ENCODE measurements at regions not wholly inside any gene's neighbourhood (a gene's known extent, or its start where the extent isn't known, plus 50 kb on each side); places are given as distances from the start of the nearest gene placed in this dataset.

- TF ChIP-seq EP300 (IDR thresholded peaks at IDR 0.05; ENCODE audit: borderline replicate concordance in 1 of 2, low read depth in 1 of 2, low read length in 1 of 2) = no peak
- TF ChIP-seq GABPA (IDR thresholded peaks at IDR 0.05; ENCODE audit: low read depth) = no peak
- no peak for TF ChIP-seq USF2 (IDR thresholded peaks at IDR 0.05; ENCODE audit: borderline replicate concordance, low read depth, low read length)
- no peak for TF ChIP-seq POLR2AphosphoS5 (IDR thresholded peaks at IDR 0.05; ENCODE audit: low read depth, low read length)
- no peak for TF ChIP-seq TAF1 (IDR thresholded peaks at IDR 0.05; ENCODE audit: borderline replicate concordance, low read depth, low read length)
- TF ChIP-seq EZH2phosphoT487 (IDR thresholded peaks at IDR 0.05; ENCODE audit: borderline replicate concordance, low read depth) = no peak
- TF ChIP-seq PBX3 (IDR thresholded peaks at IDR 0.05) = no peak
- TF ChIP-seq CTCF (IDR thresholded peaks at IDR 0.05) = no peak
- no peak for TF ChIP-seq MXI1 (IDR thresholded peaks at IDR 0.05; ENCODE audit: low read depth, low read length)
- no peak for TF ChIP-seq REST (IDR thresholded peaks at IDR 0.05; ENCODE audit: low read depth, low read length)
- no peak for TF ChIP-seq GATA2 (CRISPR knock-in tag; IDR thresholded peaks at IDR 0.05)
These were observed 176.7 kb upstream of the GOLIM4 start for GRCh38 chr3:168272343-168272985.

Data from SK-N-SH (cell line).